ENCODE measurements at regions not wholly inside any gene's neighbourhood (a gene's known extent, or its start where the extent isn't known, plus 50 kb on each side); places are given as distances from the start of the nearest gene placed in this dataset.

- H3K79me2 ChIP-seq (ENCODE audit: low read length), result no peaks in the 10 kb centered on the region
- H3K4me2 ChIP-seq (ENCODE audit: low read depth, low read length, poor library complexity, severe bottlenecking), result no peak overlapping the region
- no peaks in the 10 kb centered on the region for H3K9me2 ChIP-seq (replicated peaks; ENCODE audit: insufficient read depth, low read length)
- H3K9ac ChIP-seq (ENCODE audit: low read length), result no peak overlapping the region
- no peak overlapping the region for H3K27ac ChIP-seq (ENCODE audit: low read length)
- H3K4me3 ChIP-seq (ENCODE audit: low read length), result no peak overlapping the region
- H3K9me3 ChIP-seq (ENCODE audit: low read length), result no peaks in the 10 kb centered on the region
- no peak for DNase-seq
- H3K36me3 ChIP-seq (ENCODE audit: insufficient read depth, low read length), result no peaks in the 10 kb centered on the region
- H3K4me1 ChIP-seq (ENCODE audit: low read length), result no peaks in the 10 kb centered on the region
- no peaks in the 10 kb centered on the region for H4K20me1 ChIP-seq (ENCODE audit: insufficient read depth, low read depth, low read length)
- no peaks in the 10 kb centered on the region; the same call in 1 of the 2 replicates for H3K27me3 ChIP-seq (ENCODE audit: low read length)
- H2AFZ ChIP-seq (ENCODE audit: low read length), result no peak overlapping the region
Measured at GRCh38 chr14:95382747-95383146, 63.0 kb upstream of the CLMN start.

- no peak overlapping the region for H3K9ac ChIP-seq (ENCODE audit: low read length)
- no peaks in the 10 kb centered on the region for H3K4me1 ChIP-seq (ENCODE audit: low read length)
- H3K36me3 ChIP-seq (ENCODE audit: insufficient read depth, low read length), result no peaks in the 10 kb centered on the region
- no peak overlapping the region for H2AFZ ChIP-seq (ENCODE audit: low read length)
- H3K27ac ChIP-seq (ENCODE audit: low read length), result no peak overlapping the region
- no peaks in the 10 kb centered on the region for H3K79me2 ChIP-seq (ENCODE audit: low read length)
- no peaks in the 10 kb centered on the region for H3K9me3 ChIP-seq (ENCODE audit: low read length)
- DNase-seq, result no peak
- no peaks in the 10 kb centered on the region for H4K20me1 ChIP-seq (ENCODE audit: insufficient read depth, low read depth, low read length)
- H3K4me3 ChIP-seq (ENCODE audit: low read length), result no peak overlapping the region
- peaks cover 2% of the 10 kb centered on the region; the same call in 1 of the 2 replicates for H3K27me3 ChIP-seq (ENCODE audit: low read length)
- H3K9me2 ChIP-seq (replicated peaks; ENCODE audit: insufficient read depth, low read length), result no peaks in the 10 kb centered on the region
- no peak overlapping the region for H3K4me2 ChIP-seq (ENCODE audit: low read depth, low read length, poor library complexity, severe bottlenecking)
Measured at GRCh38 chr14:95381726-95382125, 62.0 kb upstream of the CLMN start.

GRCh38 chr14:95380350-95381042 is 60.8 kb upstream of the CLMN start:
- Histone ChIP-seq H3K9ac (ENCODE audit: low read length) (no peak overlapping the region), H3K9me3 (ENCODE audit: low read length) (no peaks in the 10 kb centered on the region), H3K9me2 (replicated peaks; ENCODE audit: insufficient read depth, low read length) (no peaks in the 10 kb centered on the region), H3K36me3 (ENCODE audit: insufficient read depth, low read length) (no peaks in the 10 kb centered on the region), H3K27ac (ENCODE audit: low read length) (no peak overlapping the region), H3K4me2 (ENCODE audit: low read depth, low read length, poor library complexity, severe bottlenecking) (no peak overlapping the region), H2AFZ (ENCODE audit: low read length) (no peak overlapping the region), H3K79me2 (ENCODE audit: low read length) (no peaks in the 10 kb centered on the region), H4K20me1 (ENCODE audit: insufficient read depth, low read depth, low read length) (no peaks in the 10 kb centered on the region), H3K4me1 (ENCODE audit: low read length) (no peaks in the 10 kb centered on the region), H3K27me3 (ENCODE audit: low read length) (peaks cover 2% of the 10 kb centered on the region; the same call in 1 of the 2 replicates), H3K4me3 (ENCODE audit: low read length) (no peak overlapping the region)
- DNase-seq, result no peak

DNA sequence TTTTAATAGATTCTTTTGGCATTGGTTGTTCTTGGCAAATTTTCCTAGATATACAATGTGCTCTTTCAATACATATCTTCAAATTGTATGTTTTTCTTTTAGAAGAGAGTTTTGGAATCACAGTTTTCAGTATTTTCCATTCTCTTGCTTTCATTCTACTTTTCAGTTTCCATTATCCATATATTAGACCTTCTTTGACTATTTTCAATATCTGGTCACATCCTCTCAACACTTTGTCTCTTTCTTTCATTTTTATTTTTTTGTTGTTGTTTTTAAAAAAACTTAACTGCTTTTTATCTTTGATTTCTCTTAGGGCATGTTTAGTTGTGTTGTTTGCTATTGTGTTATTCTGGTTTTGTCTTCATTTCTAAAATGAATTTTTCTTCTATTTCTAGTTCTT is 59.9 kb upstream of the CLMN start:
- no peaks in the 10 kb centered on the region for H4K20me1 ChIP-seq (ENCODE audit: insufficient read depth, low read depth, low read length)
- no peaks in the 10 kb centered on the region for H3K79me2 ChIP-seq (ENCODE audit: low read length)
- H3K27me3 ChIP-seq (ENCODE audit: low read length), result peaks cover 2% of the 10 kb centered on the region; the same call in 1 of the 2 replicates
- no peak for DNase-seq
- H3K9me2 ChIP-seq (replicated peaks; ENCODE audit: insufficient read depth, low read length), result no peaks in the 10 kb centered on the region
- H3K4me1 ChIP-seq (ENCODE audit: low read length), result no peaks in the 10 kb centered on the region
- no peak overlapping the region for H3K4me3 ChIP-seq (ENCODE audit: low read length)
- no peak overlapping the region for H2AFZ ChIP-seq (ENCODE audit: low read length)
- no peak overlapping the region for H3K27ac ChIP-seq (ENCODE audit: low read length)
- no peaks in the 10 kb centered on the region for H3K9me3 ChIP-seq (ENCODE audit: low read length)
- H3K9ac ChIP-seq (ENCODE audit: low read length), result no peak overlapping the region
- no peak overlapping the region for H3K4me2 ChIP-seq (ENCODE audit: low read depth, low read length, poor library complexity, severe bottlenecking)
- H3K36me3 ChIP-seq (ENCODE audit: insufficient read depth, low read length), result no peaks in the 10 kb centered on the region

DNA sequence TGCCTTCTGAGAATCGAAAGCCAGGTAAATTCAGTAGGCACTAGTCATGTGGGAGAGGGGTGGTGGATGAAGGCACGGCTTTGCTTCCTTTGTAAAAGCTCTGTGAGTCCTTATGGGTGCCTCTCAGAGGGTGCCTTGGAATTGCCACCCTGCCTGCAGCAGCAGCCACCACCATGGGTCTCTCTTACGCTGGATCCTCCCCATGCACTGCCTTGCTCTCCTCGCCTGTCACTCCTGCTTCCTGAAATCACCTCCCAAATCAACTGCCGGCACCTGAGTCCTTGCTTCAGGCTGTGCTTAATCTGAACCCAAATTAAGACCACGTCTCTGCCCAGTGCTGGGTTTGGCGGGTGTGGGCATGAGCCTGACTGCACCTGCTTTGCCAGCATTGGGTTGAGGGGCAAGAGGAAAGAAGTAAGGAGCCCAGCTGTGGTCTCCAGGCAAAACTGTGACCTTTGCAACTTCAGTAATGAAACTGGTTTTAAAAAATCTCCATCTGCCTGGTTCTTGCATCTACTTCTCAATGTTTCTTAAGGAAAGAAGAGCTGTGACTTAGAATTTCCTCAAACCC is 55.9 kb upstream of the CLMN start:
- DNase-seq, result no peak

DNA sequence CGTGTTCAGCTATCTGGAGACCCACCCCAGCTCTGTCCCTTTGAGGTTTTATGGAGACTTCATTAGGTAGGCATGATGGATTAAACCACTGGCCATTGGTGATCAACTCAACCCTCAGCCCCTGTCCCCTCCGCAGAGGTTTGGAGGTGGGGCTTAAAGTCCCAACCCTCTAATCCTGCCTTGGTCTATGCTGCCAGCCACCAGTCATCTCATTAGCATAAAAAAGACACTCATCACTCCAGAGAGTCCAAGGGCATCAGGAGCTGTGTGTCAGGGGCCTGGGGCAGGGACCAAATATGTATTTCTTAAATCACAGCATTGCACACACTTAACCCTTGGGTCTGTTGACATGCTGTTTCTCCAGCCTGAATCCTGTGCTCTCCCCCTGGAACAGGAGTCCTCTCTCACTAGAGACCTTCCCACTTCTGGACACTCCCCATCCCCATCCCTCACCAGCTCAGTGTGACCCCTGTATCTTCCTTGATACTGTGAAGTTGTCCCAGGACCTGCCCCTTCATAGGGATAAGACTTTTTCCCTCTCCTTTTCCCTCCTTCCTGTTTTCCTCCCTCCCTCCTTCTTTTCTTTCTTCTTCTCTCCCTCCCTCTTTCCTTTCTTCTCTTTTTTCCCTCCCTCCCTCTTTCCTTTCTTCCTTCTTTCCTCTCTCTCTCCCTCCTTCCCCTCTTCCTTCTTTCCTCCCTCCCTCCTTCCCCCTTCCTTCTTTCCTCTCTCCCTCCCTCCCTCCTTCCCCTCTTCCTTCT is 54.7 kb upstream of the CLMN start:
- no peak overlapping the region for H3K9ac ChIP-seq (ENCODE audit: low read length)
- no peaks in the 10 kb centered on the region for H3K36me3 ChIP-seq (ENCODE audit: insufficient read depth, low read length)
- no peaks in the 10 kb centered on the region for H3K9me3 ChIP-seq (ENCODE audit: low read length)
- no peaks in the 10 kb centered on the region for H3K79me2 ChIP-seq (ENCODE audit: low read length)
- H3K27ac ChIP-seq (ENCODE audit: low read length), result no peak overlapping the region
- no peak overlapping the region for H2AFZ ChIP-seq (ENCODE audit: low read length)
- H4K20me1 ChIP-seq (ENCODE audit: insufficient read depth, low read depth, low read length), result no peaks in the 10 kb centered on the region
- H3K9me2 ChIP-seq (replicated peaks; ENCODE audit: insufficient read depth, low read length), result no peaks in the 10 kb centered on the region
- no peak overlapping the region for H3K4me3 ChIP-seq (ENCODE audit: low read length)
- H3K4me1 ChIP-seq (ENCODE audit: low read length), result peaks cover 16% of the 10 kb centered on the region
- no peak for DNase-seq
- peaks cover 2% of the 10 kb centered on the region; the same call in 1 of the 2 replicates for H3K27me3 ChIP-seq (ENCODE audit: low read length)
- H3K4me2 ChIP-seq (ENCODE audit: low read depth, low read length, poor library complexity, severe bottlenecking), result no peak overlapping the region

More for the DNA sequence above, 55.9 kb upstream of the CLMN start:
- Histone ChIP-seq H3K79me2 (ENCODE audit: low read length) (no peaks in the 10 kb centered on the region), H3K27ac (ENCODE audit: low read length) (no peak overlapping the region), H4K20me1 (ENCODE audit: insufficient read depth, low read depth, low read length) (no peaks in the 10 kb centered on the region), H3K9me3 (ENCODE audit: low read length) (no peaks in the 10 kb centered on the region), H3K9me2 (replicated peaks; ENCODE audit: insufficient read depth, low read length) (no peaks in the 10 kb centered on the region), H3K9ac (ENCODE audit: low read length) (no peak overlapping the region), H3K27me3 (ENCODE audit: low read length) (peaks cover 2% of the 10 kb centered on the region; the same call in 1 of the 2 replicates), H3K36me3 (ENCODE audit: insufficient read depth, low read length) (no peaks in the 10 kb centered on the region), H3K4me2 (ENCODE audit: low read depth, low read length, poor library complexity, severe bottlenecking) (no peak overlapping the region), H2AFZ (ENCODE audit: low read length) (no peak overlapping the region), H3K4me1 (ENCODE audit: low read length) (peaks cover 4% of the 10 kb centered on the region), H3K4me3 (ENCODE audit: low read length) (no peak overlapping the region)

DNA sequence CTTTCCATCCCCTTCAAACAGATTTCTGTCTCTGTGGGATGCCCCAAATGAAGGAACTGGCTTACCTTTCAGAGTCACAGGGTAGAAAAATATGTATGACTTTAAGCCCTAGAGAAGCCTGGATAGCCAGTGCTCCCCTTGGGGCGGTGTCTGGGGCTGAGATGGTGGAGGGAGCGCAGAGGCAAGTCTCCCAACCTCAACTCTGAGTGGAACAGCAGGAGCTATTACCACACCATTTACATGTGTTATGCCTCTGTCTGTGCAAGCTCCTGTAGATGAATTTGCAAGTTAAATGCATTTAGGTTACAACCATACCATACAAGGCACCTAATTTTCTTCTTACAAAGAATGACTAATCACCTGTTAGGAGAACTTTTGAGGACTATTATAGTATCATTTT is 50.4 kb upstream of the CLMN start:
- Histone ChIP-seq H3K9ac (ENCODE audit: low read length) (no peak overlapping the region), H3K79me2 (ENCODE audit: low read length) (no peaks in the 10 kb centered on the region), H3K27ac (ENCODE audit: low read length) (no peak overlapping the region), H3K9me2 (replicated peaks; ENCODE audit: insufficient read depth, low read length) (no peaks in the 10 kb centered on the region), H2AFZ (ENCODE audit: low read length) (no peak overlapping the region), H3K27me3 (ENCODE audit: low read length) (no peaks in the 10 kb centered on the region), H4K20me1 (ENCODE audit: insufficient read depth, low read depth, low read length) (no peaks in the 10 kb centered on the region), H3K4me2 (ENCODE audit: low read depth, low read length, poor library complexity, severe bottlenecking) (peak overlapping the region; percentile 32), H3K9me3 (ENCODE audit: low read length) (no peaks in the 10 kb centered on the region), H3K36me3 (ENCODE audit: insufficient read depth, low read length) (no peaks in the 10 kb centered on the region), H3K4me1 (ENCODE audit: low read length) (peaks cover 23% of the 10 kb centered on the region), H3K4me3 (ENCODE audit: low read length) (no peak overlapping the region)
- DNase-seq, result peak; percentile 76
